B cell (primary cell): ENCODE measurements at regions not wholly inside any gene's neighbourhood (a gene's known extent, or its start where the extent isn't known, plus 50 kb on each side); places are given as distances from the start of the nearest gene placed in this dataset.

Source experiments
- CTCF ChIP-seq: fragments of 200-600 bp; IDR thresholded peaks from one replicate; pipeline ENCODE4 v1.8.0; 2022; ENCODE audit warnings: antibody characterized with exemption, mild to moderate bottlenecking
- EZH2 ChIP-seq: IDR thresholded peaks from 2 replicates; pipeline ENCODE4 v1.6.1; 2012; ENCODE audit warnings: borderline replicate concordance, low read depth, mild to moderate bottlenecking, moderate library complexity, low read length; ENCODE audit not compliant: insufficient read depth, poor library complexity, severe bottlenecking

DNA sequence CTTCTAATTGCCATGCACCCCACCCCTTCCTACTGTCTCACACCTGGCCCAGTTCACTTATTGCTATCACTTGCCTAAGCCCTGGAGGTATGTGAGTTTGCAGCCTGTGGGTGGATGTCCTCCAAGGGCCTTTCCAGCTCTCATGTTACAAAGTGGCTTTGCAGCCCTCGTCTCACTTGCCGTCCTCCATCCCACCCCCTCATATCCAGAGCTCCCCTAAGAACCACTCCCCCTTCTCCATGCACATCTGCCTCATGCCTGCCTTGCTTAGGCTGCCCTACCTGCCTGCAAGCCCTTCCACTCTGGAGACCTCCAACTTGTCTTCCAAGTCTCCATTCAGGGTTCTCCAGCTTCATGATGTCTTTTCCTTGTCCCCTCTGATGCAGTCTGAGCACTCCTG is 119.4 kb upstream of the NLRP1 start:
- TF ChIP-seq EZH2 = no peak
- TF ChIP-seq CTCF = no peak
